ENCODE measurements at regions not wholly inside any gene's neighbourhood (a gene's known extent, or its start where the extent isn't known, plus 50 kb on each side); places are given as distances from the start of the nearest gene placed in this dataset.

DNA sequence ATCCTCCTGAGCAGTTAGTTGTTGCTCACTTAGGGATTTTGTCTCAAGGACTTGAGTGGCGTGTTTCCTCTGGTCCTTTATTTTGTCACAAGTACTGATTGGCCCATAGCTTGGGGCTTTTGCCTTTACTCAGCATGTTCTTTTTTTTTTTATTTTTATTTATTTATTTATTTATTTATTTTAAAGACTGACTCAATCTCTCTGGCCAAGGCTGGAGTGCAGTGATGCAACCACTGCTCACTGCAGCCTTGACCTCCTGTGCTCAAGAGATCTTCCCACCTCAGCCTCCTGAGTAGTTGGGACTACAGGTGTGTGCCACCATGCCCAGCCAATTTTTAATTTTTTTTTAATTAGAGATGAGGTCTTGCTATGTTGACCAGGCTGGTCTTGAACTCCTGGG, 223.9 kb upstream of the TPM1 start:
- DNase-seq (ENCODE audit: low read depth in 2 of 2), result peak in 1 of 2 donors; percentile 53
- TF ChIP-seq EZH2 (IDR thresholded peaks at IDR 0.05; ENCODE audit: low read length, missing control alignments), result no peak
- TF ChIP-seq, protein P1, sequence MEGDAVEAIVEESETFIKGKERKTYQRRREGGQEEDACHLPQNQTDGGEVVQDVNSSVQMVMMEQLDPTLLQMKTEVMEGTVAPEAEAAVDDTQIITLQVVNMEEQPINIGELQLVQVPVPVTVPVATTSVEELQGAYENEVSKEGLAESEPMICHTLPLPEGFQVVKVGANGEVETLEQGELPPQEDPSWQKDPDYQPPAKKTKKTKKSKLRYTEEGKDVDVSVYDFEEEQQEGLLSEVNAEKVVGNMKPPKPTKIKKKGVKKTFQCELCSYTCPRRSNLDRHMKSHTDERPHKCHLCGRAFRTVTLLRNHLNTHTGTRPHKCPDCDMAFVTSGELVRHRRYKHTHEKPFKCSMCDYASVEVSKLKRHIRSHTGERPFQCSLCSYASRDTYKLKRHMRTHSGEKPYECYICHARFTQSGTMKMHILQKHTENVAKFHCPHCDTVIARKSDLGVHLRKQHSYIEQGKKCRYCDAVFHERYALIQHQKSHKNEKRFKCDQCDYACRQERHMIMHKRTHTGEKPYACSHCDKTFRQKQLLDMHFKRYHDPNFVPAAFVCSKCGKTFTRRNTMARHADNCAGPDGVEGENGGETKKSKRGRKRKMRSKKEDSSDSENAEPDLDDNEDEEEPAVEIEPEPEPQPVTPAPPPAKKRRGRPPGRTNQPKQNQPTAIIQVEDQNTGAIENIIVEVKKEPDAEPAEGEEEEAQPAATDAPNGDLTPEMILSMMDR (conservative IDR thresholded peaks at IDR 0.05 in 1 of 2, IDR thresholded peaks at IDR 0.05 in 1 of 2; ENCODE audit: low read depth in 1 of 2, low read length in 2 of 2), result no peak

DNA sequence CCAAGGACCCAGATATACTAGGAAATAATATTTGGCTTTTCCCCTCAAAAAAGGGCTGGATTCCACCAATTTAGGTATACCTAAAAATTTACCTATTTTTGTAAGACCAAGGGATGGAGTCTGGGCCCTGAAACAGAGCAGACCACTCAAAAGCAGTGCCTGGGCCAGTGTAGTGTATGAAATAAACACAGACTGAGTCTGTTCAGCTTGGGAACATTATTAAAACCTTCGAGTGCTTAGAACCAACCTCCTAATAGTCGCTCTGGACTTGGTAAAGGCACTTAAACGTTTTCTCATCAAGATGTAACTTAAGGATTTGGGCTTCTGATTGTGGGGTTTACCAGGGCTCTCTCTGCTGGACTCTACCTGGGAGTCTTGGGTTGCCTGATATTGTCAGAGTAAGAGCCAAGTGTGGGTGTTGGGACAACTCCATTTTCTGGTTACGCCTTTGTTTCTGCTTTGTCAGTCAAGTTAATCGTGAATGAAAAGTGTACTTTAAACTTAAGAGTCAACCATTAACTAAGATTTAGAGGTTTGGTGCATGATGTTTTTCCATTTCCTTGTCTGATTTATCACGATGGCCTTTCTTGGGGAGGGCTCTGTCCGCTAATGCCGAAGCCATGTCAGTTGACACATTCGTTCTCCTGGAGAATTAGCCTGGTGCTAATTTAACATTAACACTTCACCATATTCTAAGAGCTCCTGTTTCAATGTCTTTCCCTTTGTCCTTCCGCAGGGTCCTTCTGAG, 221.0 kb upstream of the TPM1 start:
- no peak overlapping the region for H3K9ac ChIP-seq (ENCODE audit: insufficient read depth, low read length)
- H2AFZ ChIP-seq (ENCODE audit: low read length), result no peak overlapping the region
- TF ChIP-seq EZH2 (IDR thresholded peaks at IDR 0.05; ENCODE audit: low read length, missing control alignments), result no peak
- TF ChIP-seq, protein P1 (conservative IDR thresholded peaks at IDR 0.05 in 1 of 2, IDR thresholded peaks at IDR 0.05 in 1 of 2; ENCODE audit: low read depth in 1 of 2, low read length in 2 of 2), result no peak
- H3K79me2 ChIP-seq (ENCODE audit: control insufficient read depth, insufficient read depth, low read length), result no peaks in the 10 kb centered on the region
- H3K4me3 ChIP-seq (replicated peaks in 1 of 4; ENCODE audit: control extremely low read depth in 1 of 4, insufficient read depth in 1 of 4, low read depth in 3 of 4, low read length in 4 of 4), result no peak overlapping the region
- H3K9me3 ChIP-seq (ENCODE audit: control insufficient read depth, insufficient read depth, low read depth, low read length), result no peaks in the 10 kb centered on the region
- no peaks in the 10 kb centered on the region for H3K27me3 ChIP-seq (ENCODE audit: control insufficient read depth, insufficient read depth, low read length)
- H3K36me3 ChIP-seq (ENCODE audit: control insufficient read depth, insufficient read depth, low read length), result no peaks in the 10 kb centered on the region
- H3K4me2 ChIP-seq (ENCODE audit: extremely low read depth, insufficient read depth, low read length), result no peak overlapping the region
- H3K27ac ChIP-seq (ENCODE audit: insufficient read depth, low read length), result no peak overlapping the region
- DNase-seq (ENCODE audit: low read depth in 2 of 2), result no peak
- H3K4me1 ChIP-seq (ENCODE audit: control insufficient read depth, extremely low read depth, insufficient read depth, low read length), result peaks cover 12% of the 10 kb centered on the region
- H4K20me1 ChIP-seq (ENCODE audit: control insufficient read depth, extremely low read depth, insufficient read depth, low read length), result no peaks in the 10 kb centered on the region

More for the DNA sequence above, 223.9 kb upstream of the TPM1 start:
- no peaks in the 10 kb centered on the region for H3K79me2 ChIP-seq (ENCODE audit: control insufficient read depth, insufficient read depth, low read length)
- no peak overlapping the region for H3K9ac ChIP-seq (ENCODE audit: insufficient read depth, low read length)
- H3K9me3 ChIP-seq (ENCODE audit: control insufficient read depth, insufficient read depth, low read depth, low read length), result no peaks in the 10 kb centered on the region
- H3K27ac ChIP-seq (ENCODE audit: insufficient read depth, low read length), result no peak overlapping the region
- H3K4me1 ChIP-seq (ENCODE audit: control insufficient read depth, extremely low read depth, insufficient read depth, low read length), result peaks cover 3% of the 10 kb centered on the region
- no peaks in the 10 kb centered on the region for H3K36me3 ChIP-seq (ENCODE audit: control insufficient read depth, insufficient read depth, low read length)
- H2AFZ ChIP-seq (ENCODE audit: low read length), result no peak overlapping the region
- H3K4me3 ChIP-seq (replicated peaks in 1 of 4; ENCODE audit: control extremely low read depth in 1 of 4, insufficient read depth in 1 of 4, low read depth in 3 of 4, low read length in 4 of 4), result no peak overlapping the region
- H3K27me3 ChIP-seq (ENCODE audit: control insufficient read depth, insufficient read depth, low read length), result no peaks in the 10 kb centered on the region
- no peaks in the 10 kb centered on the region for H4K20me1 ChIP-seq (ENCODE audit: control insufficient read depth, extremely low read depth, insufficient read depth, low read length)
- no peak overlapping the region for H3K4me2 ChIP-seq (ENCODE audit: extremely low read depth, insufficient read depth, low read length)

DNA sequence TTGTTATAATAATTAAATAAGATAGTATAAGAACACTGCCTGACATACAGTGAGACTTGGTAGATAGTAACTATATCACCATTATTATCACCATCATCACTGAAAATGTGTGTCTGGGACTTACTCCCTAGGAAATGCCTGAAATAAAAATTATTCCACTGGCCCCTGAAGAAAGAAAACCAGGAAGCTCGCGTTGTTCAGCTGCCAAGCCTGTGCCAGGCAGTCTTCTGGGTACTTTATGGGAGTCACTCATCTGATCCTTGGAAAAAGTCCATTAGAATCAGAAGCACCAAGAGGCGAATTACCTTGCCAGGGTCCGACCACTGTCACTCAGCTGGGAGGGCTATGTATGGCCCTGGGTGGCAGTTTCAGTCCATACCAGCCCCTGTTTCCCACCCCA, 220.3 kb upstream of the TPM1 start:
- TF ChIP-seq, protein P1 (conservative IDR thresholded peaks at IDR 0.05 in 1 of 2, IDR thresholded peaks at IDR 0.05 in 1 of 2; ENCODE audit: low read depth in 1 of 2, low read length in 2 of 2), result no peak
- TF ChIP-seq EZH2 (IDR thresholded peaks at IDR 0.05; ENCODE audit: low read length, missing control alignments), result no peak
- H3K79me2 ChIP-seq (ENCODE audit: control insufficient read depth, insufficient read depth, low read length), result no peaks in the 10 kb centered on the region
- H4K20me1 ChIP-seq (ENCODE audit: control insufficient read depth, extremely low read depth, insufficient read depth, low read length), result no peaks in the 10 kb centered on the region
- no peak overlapping the region for H3K27ac ChIP-seq (ENCODE audit: insufficient read depth, low read length)
- DNase-seq (ENCODE audit: low read depth in 2 of 2), result no peak
- H3K4me2 ChIP-seq (ENCODE audit: extremely low read depth, insufficient read depth, low read length), result no peak overlapping the region
- no peaks in the 10 kb centered on the region for H3K27me3 ChIP-seq (ENCODE audit: control insufficient read depth, insufficient read depth, low read length)
- no peaks in the 10 kb centered on the region for H3K36me3 ChIP-seq (ENCODE audit: control insufficient read depth, insufficient read depth, low read length)
- H3K4me3 ChIP-seq (replicated peaks in 1 of 4; ENCODE audit: control extremely low read depth in 1 of 4, insufficient read depth in 1 of 4, low read depth in 3 of 4, low read length in 4 of 4), result no peak overlapping the region
- no peaks in the 10 kb centered on the region for H3K9me3 ChIP-seq (ENCODE audit: control insufficient read depth, insufficient read depth, low read depth, low read length)
- no peak overlapping the region for H3K9ac ChIP-seq (ENCODE audit: insufficient read depth, low read length)
- no peak overlapping the region for H2AFZ ChIP-seq (ENCODE audit: low read length)
- H3K4me1 ChIP-seq (ENCODE audit: control insufficient read depth, extremely low read depth, insufficient read depth, low read length), result peaks cover 12% of the 10 kb centered on the region

Measured in fibroblast of lung (primary cell).